Esophagus (tissue), 2 donors: ENCODE measurements at regions not wholly inside any gene's neighbourhood (a gene's known extent, or its start where the extent isn't known, plus 50 kb on each side); places are given as distances from the start of the nearest gene placed in this dataset.

ENCODE experiments used
- H3K27ac ChIP-seq, 2 donors: one replicate each; pipeline ENCODE4 v1.5.1; 2013; ENCODE audit warnings: low read depth in 2 of 2, mild to moderate bottlenecking in 2 of 2, inconsistent platforms in 1 of 2, low read length in 1 of 2, moderate library complexity in 1 of 2
- H3K27me3 ChIP-seq, 2 donors: one replicate each; pipeline ENCODE4 v1.6.1; 2013; ENCODE audit warnings: low read length in 2 of 2, control low read depth in 1 of 2, mild to moderate bottlenecking in 1 of 2; ENCODE audit not compliant: insufficient read depth in 2 of 2, control insufficient read depth in 1 of 2
- H3K36me3 ChIP-seq, 2 donors: one replicate each; pipeline ENCODE4 v1.6.1; 2013; ENCODE audit warnings: low read length in 1 of 2; ENCODE audit not compliant: control insufficient read depth in 2 of 2, insufficient read depth in 2 of 2
- H3K4me1 ChIP-seq, 2 donors: one replicate each; pipeline ENCODE4 v1.6.1; 2013; ENCODE audit warnings: low read length in 1 of 2; ENCODE audit not compliant: control insufficient read depth in 2 of 2, insufficient read depth in 2 of 2
- H3K4me3 ChIP-seq, 2 donors: one replicate each; pipeline ENCODE4 v1.5.1; 2013; ENCODE audit warnings: low read length in 2 of 2, mild to moderate bottlenecking in 2 of 2, low read depth in 1 of 2, moderate library complexity in 1 of 2
- H3K9me3 ChIP-seq, 2 donors: one replicate each; pipeline ENCODE4 v1.6.1; 2013; ENCODE audit warnings: mild to moderate bottlenecking in 2 of 2, low read depth in 1 of 2, low read length in 1 of 2, moderate library complexity in 1 of 2; ENCODE audit not compliant: control insufficient read depth in 2 of 2, insufficient read depth in 1 of 2
- WGBS, 2 donors: extraction: QIAGEN DNeasy Blood & Tissue Kit; methylation state at CpG; one replicate each; pipeline ENCODE4 v1.1.7; 2013; 5-methylcytosine and 5-hydroxymethylcytosine counted together
- donor health status: healthy with polysubstance abuse.
- donor health status: Bipolar disorder and iron deficiency.

DNA sequence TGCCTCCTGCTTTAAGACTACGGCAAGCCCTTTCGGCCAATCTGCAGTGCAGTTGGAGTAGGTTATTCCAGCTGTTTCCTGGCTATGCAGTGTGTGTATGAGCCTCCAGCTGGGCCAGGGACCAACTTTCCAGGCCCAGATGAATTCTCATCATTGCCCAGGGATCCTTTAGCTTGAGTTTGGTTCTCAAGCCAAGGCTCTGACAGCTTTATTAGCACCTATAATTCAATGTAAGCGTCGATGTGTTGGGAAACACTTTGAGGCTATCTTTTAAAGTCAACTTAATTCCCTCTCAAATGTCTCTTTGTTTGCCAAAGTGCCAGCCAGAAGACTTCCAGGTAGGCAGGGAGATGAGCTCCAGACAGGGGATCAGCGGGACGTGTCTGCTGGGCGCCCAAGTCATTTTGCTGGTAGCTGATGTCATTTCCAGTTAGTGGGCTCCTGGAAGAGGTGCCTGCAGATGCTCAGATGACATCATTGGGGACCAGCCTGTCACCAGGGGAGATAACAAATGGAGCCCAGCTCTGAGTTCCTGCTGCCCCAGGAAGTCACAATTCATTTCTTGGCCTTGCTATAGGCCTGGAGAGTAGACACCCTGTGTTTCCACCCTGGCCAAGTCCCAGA is 520.4 kb downstream of the SOX6 start:
- Histone ChIP-seq H3K4me3 (no peak overlapping the region), H3K36me3 (no peaks in the 10 kb centered on the region), H3K27me3 (no peaks in the 10 kb centered on the region), H3K27ac (no peak overlapping the region), H3K4me1 (no peaks in the 10 kb centered on the region), H3K9me3 (no peaks in the 10 kb centered on the region)
- WGBS, 2 donors: 84 to 87% methylated on average over 7 of the region's 7 CpGs

DNA sequence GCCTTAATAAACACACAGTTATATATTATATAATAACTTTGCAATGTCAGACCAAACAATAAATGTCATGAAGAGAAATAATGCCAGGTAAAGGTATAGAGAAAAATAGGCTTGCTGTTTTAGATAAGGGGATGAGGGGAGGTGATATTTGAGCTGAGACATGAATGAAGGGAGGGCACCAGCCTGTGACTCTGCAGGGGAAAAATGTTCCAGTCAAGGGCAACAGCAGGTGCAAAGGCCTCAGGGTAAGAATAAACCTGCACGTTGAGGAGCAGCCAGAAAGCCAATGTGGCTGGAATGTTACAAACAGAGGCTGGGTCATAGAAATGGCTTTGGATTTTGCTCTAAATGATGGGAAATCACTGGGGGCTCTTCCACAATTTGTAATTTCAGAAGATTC is 519.6 kb downstream of the SOX6 start:
- H3K27ac ChIP-seq: no peak overlapping the region
- H3K36me3 ChIP-seq: no peaks in the 10 kb centered on the region
- no peaks in the 10 kb centered on the region for H3K9me3 ChIP-seq
- no peak overlapping the region for H3K4me3 ChIP-seq
- no peaks in the 10 kb centered on the region for H3K4me1 ChIP-seq
- no peaks in the 10 kb centered on the region for H3K27me3 ChIP-seq
- WGBS, 2 donors: 56 to 58% methylated on average over 1 of the region's 1 CpG

DNA sequence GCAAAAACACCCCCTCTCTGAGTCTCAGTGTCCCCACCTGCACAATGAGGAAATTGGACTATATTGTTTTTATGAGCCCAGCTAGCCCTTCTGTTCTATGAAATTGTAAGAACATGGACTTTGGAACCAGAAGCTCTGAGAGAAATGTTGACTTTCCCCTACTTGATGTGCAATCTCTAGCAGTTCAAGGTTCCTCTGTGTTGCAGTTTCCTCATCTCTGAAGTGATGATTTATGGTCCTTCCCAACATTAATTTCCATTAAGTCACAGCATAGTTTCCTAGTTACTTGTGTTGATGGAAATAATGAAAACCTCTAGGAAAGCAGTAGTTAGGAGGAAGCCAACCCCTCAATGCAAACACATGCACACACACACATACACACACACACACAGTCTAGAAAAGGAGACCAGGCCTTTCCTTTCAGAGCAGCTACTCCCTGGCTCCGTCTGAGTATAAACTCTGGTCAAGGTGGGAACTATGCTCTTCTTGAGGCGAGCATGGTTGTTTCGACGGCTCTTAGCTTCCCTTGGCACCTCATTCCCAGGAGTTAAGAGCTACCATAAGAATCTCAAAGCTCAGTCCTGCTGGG is 518.4 kb downstream of the SOX6 start:
- no peak overlapping the region for H3K27ac ChIP-seq
- 93 to 94% methylated on average over 4 of the region's 4 CpGs for WGBS, 2 donors
- no peaks in the 10 kb centered on the region for H3K4me1 ChIP-seq
- H3K4me3 ChIP-seq: no peak overlapping the region
- H3K9me3 ChIP-seq: no peaks in the 10 kb centered on the region
- no peaks in the 10 kb centered on the region for H3K27me3 ChIP-seq
- no peaks in the 10 kb centered on the region for H3K36me3 ChIP-seq

DNA sequence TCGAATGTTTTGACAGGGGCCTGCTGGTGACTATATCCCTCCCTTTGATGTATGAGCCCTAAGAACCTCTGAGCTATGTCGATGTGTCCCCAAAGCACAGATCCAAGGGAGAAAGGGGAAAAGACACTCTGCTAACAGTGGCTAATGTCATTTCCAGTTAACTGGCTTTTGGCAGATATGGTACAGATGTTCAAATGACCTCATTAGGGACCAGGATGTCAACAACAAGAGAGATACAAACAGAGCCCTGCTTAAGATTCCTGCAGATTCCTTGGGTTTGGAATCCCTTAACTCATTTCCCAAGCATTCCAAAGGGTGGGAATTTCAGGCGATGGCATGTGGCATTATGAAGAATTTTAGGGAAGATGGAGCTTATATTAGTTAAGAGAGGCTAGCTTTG is 517.3 kb downstream of the SOX6 start:
- no peaks in the 10 kb centered on the region for H3K9me3 ChIP-seq
- WGBS, 2 donors: 85 to 90% methylated on average over 3 of the region's 3 CpGs
- no peak overlapping the region for H3K4me3 ChIP-seq
- H3K27me3 ChIP-seq: no peaks in the 10 kb centered on the region
- no peak overlapping the region for H3K27ac ChIP-seq
- H3K36me3 ChIP-seq: no peaks in the 10 kb centered on the region
- H3K4me1 ChIP-seq: no peaks in the 10 kb centered on the region

DNA sequence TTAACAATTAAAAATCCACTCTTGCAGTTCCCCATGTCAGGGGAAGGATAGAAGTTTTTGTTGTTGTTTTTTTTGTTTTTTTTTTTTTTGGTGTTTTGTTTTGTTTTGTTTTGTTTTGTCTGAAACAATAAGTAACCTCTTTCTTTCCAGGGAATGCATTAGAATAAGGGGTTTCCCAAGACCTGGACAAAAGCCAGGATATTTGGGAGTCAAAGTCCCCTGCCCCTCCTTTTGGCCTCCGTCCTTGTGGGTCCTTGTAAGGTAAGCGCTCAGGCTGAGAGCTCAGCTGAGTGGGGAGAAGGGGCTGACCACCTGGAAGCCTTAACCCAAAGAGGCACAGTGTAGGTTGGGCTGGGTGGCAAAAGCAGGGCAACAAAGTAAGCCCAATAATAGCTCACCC is 515.4 kb downstream of the SOX6 start:
- peaks cover 0 to 2% of the 10 kb centered on the region in 2 donors for H3K4me1 ChIP-seq
- 77 to 91% methylated on average over 2 of the region's 2 CpGs for WGBS, 2 donors

DNA sequence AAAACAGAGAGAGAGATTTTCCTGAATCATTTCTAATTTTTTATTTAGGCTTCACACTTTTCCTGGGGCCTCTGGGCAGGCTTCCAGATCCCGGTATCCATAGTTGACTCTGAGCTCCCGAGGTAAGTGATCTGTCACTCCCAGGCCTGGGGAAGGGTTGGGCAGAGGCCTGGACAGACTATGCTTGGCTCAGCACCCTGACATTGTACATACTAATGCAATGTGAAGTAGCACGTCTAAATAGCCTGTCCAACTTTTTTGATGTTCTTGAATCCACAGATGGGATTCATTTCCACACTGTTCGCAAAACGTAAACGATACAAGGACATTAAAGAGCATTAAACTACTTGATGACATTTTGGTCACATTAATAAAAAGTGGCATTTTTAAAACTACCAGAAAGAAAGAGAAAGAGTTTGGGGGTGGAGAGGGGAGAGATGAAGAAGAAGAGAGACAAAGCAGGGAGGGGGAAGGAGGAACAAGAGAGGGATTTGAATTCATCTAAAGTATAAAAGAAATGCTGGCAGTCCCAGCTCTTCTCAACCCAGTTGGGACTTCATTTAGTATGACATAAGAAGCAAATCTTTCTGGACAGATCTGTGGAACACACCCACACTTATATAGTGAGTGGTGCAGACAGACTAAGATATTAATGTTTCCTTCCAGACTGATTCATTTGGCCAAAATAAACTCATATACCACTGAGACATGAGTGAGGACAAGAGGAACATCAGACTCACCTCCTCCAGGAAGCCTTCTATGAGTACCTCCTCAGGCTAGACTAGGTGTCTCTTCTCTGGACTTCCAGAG is 514.2 kb downstream of the SOX6 start:
- 37 to 49% methylated on average over 6 of the region's 6 CpGs for WGBS, 2 donors
- Histone ChIP-seq H3K4me1 (peaks cover 0 to 2% of the 10 kb centered on the region in 2 donors), H3K4me3 (no peak overlapping the region)

More for the DNA sequence above, 515.4 kb downstream of the SOX6 start:
- no peaks in the 10 kb centered on the region for H3K9me3 ChIP-seq
- no peaks in the 10 kb centered on the region for H3K27me3 ChIP-seq
- no peak overlapping the region for H3K4me3 ChIP-seq
- no peak overlapping the region for H3K27ac ChIP-seq
- H3K36me3 ChIP-seq: no peaks in the 10 kb centered on the region

DNA sequence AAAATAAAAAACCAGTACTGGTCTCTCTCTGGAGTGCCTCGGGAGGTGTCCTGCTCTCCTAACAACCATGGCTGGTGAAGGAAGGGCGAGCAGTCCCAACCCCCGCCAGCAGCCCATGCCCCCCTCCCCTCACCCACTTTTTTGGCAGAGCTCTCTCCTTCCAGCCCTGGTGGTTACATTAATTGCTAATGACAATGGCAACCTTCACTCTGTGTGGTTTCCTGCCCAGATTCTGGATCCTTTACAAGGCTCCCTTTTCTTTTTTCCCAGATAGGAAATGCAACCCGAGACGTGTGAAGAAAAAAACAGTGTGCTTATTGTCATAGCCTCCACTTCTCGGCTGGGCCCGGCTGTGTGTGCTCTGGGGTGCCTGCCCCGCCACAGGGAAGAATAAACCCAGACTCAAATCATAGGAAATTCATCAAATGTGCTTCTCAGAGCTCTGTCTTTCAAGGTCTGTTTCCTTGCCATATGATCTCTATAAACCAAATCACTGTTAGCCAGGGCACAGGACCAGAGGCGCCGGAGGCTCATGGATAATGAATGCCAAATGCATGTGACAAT is 513.0 kb downstream of the SOX6 start:
- H3K36me3 ChIP-seq: no peaks in the 10 kb centered on the region
- H3K9me3 ChIP-seq: no peaks in the 10 kb centered on the region
- no peak overlapping the region for H3K4me3 ChIP-seq
- H3K27ac ChIP-seq: no peak overlapping the region
- no peaks in the 10 kb centered on the region for H3K27me3 ChIP-seq
- WGBS, 2 donors: 33 to 36% methylated on average over 10 of the region's 10 CpGs
- peaks cover 0 to 2% of the 10 kb centered on the region in 2 donors for H3K4me1 ChIP-seq

More for the DNA sequence above, 514.2 kb downstream of the SOX6 start:
- Histone ChIP-seq H3K27me3 (no peaks in the 10 kb centered on the region), H3K36me3 (no peaks in the 10 kb centered on the region), H3K9me3 (no peaks in the 10 kb centered on the region), H3K27ac (no peak overlapping the region)

DNA sequence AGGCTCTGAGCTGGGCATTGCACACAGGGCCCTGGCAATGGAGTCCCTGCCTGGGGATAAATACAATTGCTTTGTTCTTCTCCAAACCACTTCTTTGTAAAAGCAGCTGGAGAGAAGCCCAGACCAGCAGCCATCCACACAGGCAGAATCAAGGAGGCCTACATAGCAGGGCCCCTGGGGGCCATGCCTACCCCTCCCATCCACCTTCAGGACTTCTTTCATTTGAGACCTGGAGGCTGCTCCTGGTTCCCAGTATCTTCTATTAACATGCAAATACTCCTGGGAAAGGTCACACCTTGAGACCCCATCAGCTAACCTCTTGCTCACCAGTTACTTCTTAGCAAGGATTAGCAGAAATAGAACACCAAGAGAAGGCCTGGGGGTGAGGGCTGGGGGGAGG is 511.1 kb downstream of the SOX6 start:
- Histone ChIP-seq H3K27ac (no peak overlapping the region), H3K27me3 (no peaks in the 10 kb centered on the region), H3K36me3 (no peaks in the 10 kb centered on the region), H3K4me1 (peaks cover 0 to 2% of the 10 kb centered on the region in 2 donors), H3K9me3 (no peaks in the 10 kb centered on the region), H3K4me3 (no peak overlapping the region)

DNA sequence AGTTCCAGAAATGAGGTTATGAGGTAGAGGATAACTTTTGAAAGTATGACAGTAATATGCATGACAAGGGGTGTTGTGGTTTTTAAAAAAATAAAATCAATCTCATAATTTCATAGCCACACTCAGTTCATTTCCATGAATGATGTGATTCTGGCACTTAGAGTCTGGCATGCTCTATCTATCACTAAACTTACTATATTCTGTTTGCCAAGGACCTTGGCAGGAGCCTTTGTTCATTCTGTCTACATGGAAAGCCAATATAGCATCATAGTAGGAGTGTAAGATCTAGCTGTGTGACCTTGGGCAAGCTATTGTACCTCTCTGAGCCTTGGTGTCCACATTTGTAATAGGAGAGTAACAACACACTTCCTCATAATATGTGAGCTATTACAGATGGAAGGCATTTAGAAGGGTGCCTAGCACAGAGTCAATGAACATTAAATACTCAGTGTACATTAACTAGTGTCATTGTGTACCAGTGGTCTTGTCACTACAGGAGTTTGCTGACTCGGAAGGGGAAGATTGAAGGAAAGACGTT is 507.6 kb downstream of the SOX6 start:
- Histone ChIP-seq H3K27me3 (no peaks in the 10 kb centered on the region), H3K36me3 (no peaks in the 10 kb centered on the region), H3K9me3 (no peaks in the 10 kb centered on the region), H3K27ac (no peak overlapping the region), H3K4me1 (peaks cover 0 to 2% of the 10 kb centered on the region in 2 donors), H3K4me3 (no peak overlapping the region)
- 80 to 89% methylated on average over 2 of the region's 2 CpGs for WGBS, 2 donors
